Thoracic aorta (tissue), 2 donors: ENCODE measurements at regions not wholly inside any gene's neighbourhood (a gene's known extent, or its start where the extent isn't known, plus 50 kb on each side); places are given as distances from the start of the nearest gene placed in this dataset.

Source experiments
- ATAC-seq: fragments of 150-250 bp; one replicate; pipeline ENCODE4 v1.8.0; 2017; ENCODE audit warnings: low read depth; ENCODE audit not compliant: insufficient number of reproducible peaks, low FRiP score
- DNase-seq: peaks from one replicate; pipeline ENCODE4 v3.0.0-alpha.2; 2020; ENCODE audit warnings: low spot score
- H3K27ac ChIP-seq, 2 donors: fragments of 200-600 bp; sonication (generic); 1 replicate in 1 of 2; 2 replicates in 1 of 2; pipeline ENCODE4 v1.5.1; 2016; ENCODE audit warnings: mild to moderate bottlenecking in 2 of 2, moderate library complexity in 2 of 2
- H3K27me3 ChIP-seq: fragments of 200-600 bp; sonication (generic); replicated peaks from 2 replicates; pipeline ENCODE4 v1.6.0; 2016; ENCODE audit warnings: mild to moderate bottlenecking; ENCODE audit not compliant: insufficient read depth
- H3K36me3 ChIP-seq: fragments of 200-600 bp; sonication (generic); one replicate; pipeline ENCODE4 v1.5.1; 2016
- H3K4me1 ChIP-seq, 2 donors: fragments of 200-600 bp; sonication (generic); 1 replicate in 1 of 2; 2 replicates in 1 of 2; pipeline versions ENCODE4 v1.5.1 to v1.6.0; 2016; ENCODE audit warnings: low read depth in 2 of 2, mild to moderate bottlenecking in 1 of 2; ENCODE audit not compliant: control insufficient read depth in 1 of 2
- H3K4me3 ChIP-seq: fragments of 200-600 bp; sonication (generic); 2 replicates; pipeline ENCODE4 v1.5.1; 2016; ENCODE audit warnings: mild to moderate bottlenecking
- H3K9me3 ChIP-seq: fragments of 200-600 bp; sonication (generic); 2 replicates; pipeline ENCODE4 v1.5.1; 2016
- TF ChIP-seq, protein P1 (sequence below): fragments of 200-600 bp; sonication (generic); IDR thresholded peaks from one replicate; pipeline ENCODE4 v1.5.1; 2019; ENCODE audit warnings: antibody characterized with exemption

DNA sequence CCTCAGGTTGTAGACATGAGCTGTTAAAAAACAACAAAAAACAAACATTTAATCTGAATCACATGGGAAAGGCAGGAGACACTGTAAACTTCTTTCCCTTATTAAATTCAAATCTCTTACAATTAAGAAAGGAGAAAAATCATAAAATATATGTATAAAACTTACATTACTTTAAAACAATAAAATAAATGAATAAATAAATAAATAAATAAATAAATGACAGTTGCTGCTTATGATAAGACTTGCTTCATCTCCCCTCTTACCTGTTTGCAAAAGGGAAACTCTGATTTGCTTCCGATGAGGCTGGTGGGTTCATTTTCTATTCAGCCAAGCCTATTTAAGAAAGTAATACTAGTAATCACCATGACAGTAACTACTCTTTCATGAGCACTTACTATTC lies 353.4 kb upstream of the TBL1XR1 start:
- H3K4me1 ChIP-seq, result peaks cover 30 to 62% of the 10 kb centered on the region in 2 donors
- H3K27me3 ChIP-seq, result no peaks in the 10 kb centered on the region
- no peaks in the 10 kb centered on the region for H3K36me3 ChIP-seq
- DNase-seq, result no peak
- H3K27ac ChIP-seq, result no peak overlapping the region
- ATAC-seq, result no peak
- no peaks in the 10 kb centered on the region for H3K9me3 ChIP-seq
- H3K4me3 ChIP-seq, result no peak overlapping the region
- TF ChIP-seq, protein P1, sequence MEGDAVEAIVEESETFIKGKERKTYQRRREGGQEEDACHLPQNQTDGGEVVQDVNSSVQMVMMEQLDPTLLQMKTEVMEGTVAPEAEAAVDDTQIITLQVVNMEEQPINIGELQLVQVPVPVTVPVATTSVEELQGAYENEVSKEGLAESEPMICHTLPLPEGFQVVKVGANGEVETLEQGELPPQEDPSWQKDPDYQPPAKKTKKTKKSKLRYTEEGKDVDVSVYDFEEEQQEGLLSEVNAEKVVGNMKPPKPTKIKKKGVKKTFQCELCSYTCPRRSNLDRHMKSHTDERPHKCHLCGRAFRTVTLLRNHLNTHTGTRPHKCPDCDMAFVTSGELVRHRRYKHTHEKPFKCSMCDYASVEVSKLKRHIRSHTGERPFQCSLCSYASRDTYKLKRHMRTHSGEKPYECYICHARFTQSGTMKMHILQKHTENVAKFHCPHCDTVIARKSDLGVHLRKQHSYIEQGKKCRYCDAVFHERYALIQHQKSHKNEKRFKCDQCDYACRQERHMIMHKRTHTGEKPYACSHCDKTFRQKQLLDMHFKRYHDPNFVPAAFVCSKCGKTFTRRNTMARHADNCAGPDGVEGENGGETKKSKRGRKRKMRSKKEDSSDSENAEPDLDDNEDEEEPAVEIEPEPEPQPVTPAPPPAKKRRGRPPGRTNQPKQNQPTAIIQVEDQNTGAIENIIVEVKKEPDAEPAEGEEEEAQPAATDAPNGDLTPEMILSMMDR, result no peak

DNA sequence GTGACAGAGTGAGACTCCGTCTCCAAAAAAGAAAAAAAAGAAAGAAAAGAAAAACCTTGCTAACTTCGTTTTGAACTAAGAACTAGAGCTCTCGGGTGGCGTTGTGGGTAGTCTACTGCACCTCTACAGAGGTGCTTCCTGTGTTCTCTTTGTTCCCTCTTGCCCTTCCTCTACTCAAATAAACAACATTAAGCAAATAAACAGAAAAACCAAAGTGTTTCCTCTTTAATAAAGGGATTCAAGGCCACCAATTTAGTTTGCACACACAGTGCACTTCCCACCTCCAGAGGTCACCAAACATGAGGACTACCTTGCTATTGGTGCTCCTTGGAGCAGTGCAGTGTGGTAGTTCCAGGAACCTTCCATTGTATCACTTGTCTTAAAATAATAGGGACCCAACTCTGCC lies 354.2 kb upstream of the TBL1XR1 start:
- TF ChIP-seq, protein P1, result no peak
- Histone ChIP-seq H3K27ac (no peak overlapping the region), H3K9me3 (no peaks in the 10 kb centered on the region), H3K27me3 (no peaks in the 10 kb centered on the region), H3K36me3 (no peaks in the 10 kb centered on the region), H3K4me3 (no peak overlapping the region), H3K4me1 (peaks cover 30 to 57% of the 10 kb centered on the region in 2 donors)
- DNase-seq, result no peak
- ATAC-seq, result no peak

DNA sequence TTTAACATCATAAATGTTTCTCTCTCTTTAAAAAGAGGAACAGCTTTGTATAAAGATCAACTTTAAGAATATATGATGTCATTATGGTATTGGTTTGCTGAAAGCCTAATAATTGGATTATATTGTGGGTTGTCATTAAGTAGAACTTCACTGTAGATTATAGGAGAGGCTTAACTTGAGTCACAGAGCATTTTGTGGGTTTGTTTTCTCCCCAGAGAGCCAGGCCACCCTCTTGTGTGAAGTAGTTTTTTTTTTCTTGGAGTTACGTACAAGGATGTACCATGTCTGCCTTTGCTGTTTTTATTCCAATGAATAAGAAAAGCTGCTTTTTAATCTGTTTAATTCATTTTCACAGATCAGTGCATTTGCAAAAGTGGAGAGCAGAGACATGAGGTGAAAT lies 354.8 kb upstream of the TBL1XR1 start:
- no peak for ATAC-seq
- Histone ChIP-seq H3K36me3 (no peaks in the 10 kb centered on the region), H3K9me3 (no peaks in the 10 kb centered on the region), H3K4me3 (no peak overlapping the region), H3K4me1 (peaks cover 30 to 51% of the 10 kb centered on the region in 2 donors), H3K27ac (no peak overlapping the region), H3K27me3 (no peaks in the 10 kb centered on the region)
- DNase-seq, result no peak
- TF ChIP-seq, protein P1, result no peak

DNA sequence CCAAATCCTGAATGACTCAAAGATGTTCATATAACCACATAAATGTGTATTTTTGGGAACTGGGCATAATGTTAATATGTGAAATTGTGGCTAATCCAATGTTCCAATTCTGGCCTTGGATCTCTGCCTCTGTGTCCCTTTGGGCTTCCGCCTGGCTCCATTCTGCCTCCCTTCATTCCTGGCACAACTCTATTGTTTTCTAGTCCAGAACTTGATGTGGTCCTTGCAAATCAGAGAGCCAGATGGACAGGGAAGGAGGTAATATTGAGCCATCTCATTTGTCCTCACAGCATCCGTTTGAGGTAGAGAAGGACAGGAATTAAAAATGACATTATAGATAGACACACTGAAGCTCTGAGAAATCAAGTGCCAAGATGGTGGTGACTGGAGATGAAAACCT lies 355.7 kb upstream of the TBL1XR1 start:
- Histone ChIP-seq H3K4me1 (peaks cover 23 to 42% of the 10 kb centered on the region in 2 donors), H3K27me3 (no peaks in the 10 kb centered on the region), H3K9me3 (no peaks in the 10 kb centered on the region), H3K4me3 (peak overlapping the region; percentile 1), H3K27ac (peak overlapping the region; percentile 42 to 75), H3K36me3 (no peaks in the 10 kb centered on the region)
- TF ChIP-seq, protein P1, result no peak
- DNase-seq (no peak), ATAC-seq (no peak)

DNA sequence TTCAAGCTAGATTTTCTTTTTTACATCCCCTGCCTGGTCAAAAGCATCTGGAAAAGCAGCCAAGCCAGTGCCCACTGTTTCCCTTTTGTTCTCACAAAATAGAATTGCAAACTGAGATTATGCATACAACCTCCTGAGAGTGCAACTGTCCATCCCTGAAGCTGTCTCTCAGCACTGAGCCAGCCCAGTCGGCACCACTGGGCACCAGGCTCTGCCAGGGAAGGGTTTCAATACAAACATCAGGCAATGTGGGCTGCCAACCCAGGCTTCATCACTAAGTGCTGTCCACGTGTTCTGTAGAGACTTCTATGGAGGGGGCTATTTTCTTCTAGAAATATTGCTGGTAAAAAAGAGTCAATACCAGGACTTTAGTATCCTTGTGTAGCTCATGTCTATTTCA lies 356.3 kb upstream of the TBL1XR1 start:
- peak overlapping the region; percentile 1 for H3K4me3 ChIP-seq
- H3K9me3 ChIP-seq, result no peaks in the 10 kb centered on the region
- peak overlapping the region; percentile 42 to 75 for H3K27ac ChIP-seq
- no peak for ATAC-seq
- no peaks in the 10 kb centered on the region for H3K27me3 ChIP-seq
- peaks cover 23 to 36% of the 10 kb centered on the region in 2 donors for H3K4me1 ChIP-seq
- TF ChIP-seq, protein P1, result no peak
- no peak for DNase-seq
- H3K36me3 ChIP-seq, result no peaks in the 10 kb centered on the region
